AG09319 (cell line): ENCODE measurements at regions not wholly inside any gene's neighbourhood (a gene's known extent, or its start where the extent isn't known, plus 50 kb on each side); places are given as distances from the start of the nearest gene placed in this dataset.

Experiments used
- DNase-seq: peaks from one replicate; pipeline ENCODE4 v3.0.0-alpha.2; 2010; ENCODE audit warnings: low read depth; ENCODE audit errors: extremely low read depth
- CTCF ChIP-seq: IDR thresholded peaks from 2 replicates; pipeline ENCODE4 v1.5.1; 2011; ENCODE audit warnings: low read depth, mild to moderate bottlenecking, inconsistent platforms, low read length, moderate library complexity

GRCh38 chr4:124203613-124204238 is 508.8 kb downstream of the ANKRD50 start:
- no peak for DNase-seq

GRCh38 chr4:124206779-124207605 is 505.5 kb downstream of the ANKRD50 start:
- TF ChIP-seq CTCF, result no peak
- DNase-seq, result no peak

More at GRCh38 chr4:124203613-124204238, 508.8 kb downstream of the ANKRD50 start:
- no peak for TF ChIP-seq CTCF

- no peak for TF ChIP-seq CTCF
- no peak for DNase-seq
Observed at GRCh38 chr4:124209211-124209610, 503.3 kb downstream of the ANKRD50 start.

- no peak for DNase-seq
- no peak for TF ChIP-seq CTCF
Observed at GRCh38 chr4:124209626-124210025, 502.9 kb downstream of the ANKRD50 start.

GRCh38 chr4:124210746-124211145 is 501.8 kb downstream of the ANKRD50 start:
- DNase-seq, result no peak
- TF ChIP-seq CTCF, result no peak

- TF ChIP-seq CTCF, result no peak
- DNase-seq, result no peak
Observed at GRCh38 chr4:124212815-124213630, 499.5 kb downstream of the ANKRD50 start.
